ENCODE measurements at regions not wholly inside any gene's neighbourhood (a gene's known extent, or its start where the extent isn't known, plus 50 kb on each side); places are given as distances from the start of the nearest gene placed in this dataset.

DNA sequence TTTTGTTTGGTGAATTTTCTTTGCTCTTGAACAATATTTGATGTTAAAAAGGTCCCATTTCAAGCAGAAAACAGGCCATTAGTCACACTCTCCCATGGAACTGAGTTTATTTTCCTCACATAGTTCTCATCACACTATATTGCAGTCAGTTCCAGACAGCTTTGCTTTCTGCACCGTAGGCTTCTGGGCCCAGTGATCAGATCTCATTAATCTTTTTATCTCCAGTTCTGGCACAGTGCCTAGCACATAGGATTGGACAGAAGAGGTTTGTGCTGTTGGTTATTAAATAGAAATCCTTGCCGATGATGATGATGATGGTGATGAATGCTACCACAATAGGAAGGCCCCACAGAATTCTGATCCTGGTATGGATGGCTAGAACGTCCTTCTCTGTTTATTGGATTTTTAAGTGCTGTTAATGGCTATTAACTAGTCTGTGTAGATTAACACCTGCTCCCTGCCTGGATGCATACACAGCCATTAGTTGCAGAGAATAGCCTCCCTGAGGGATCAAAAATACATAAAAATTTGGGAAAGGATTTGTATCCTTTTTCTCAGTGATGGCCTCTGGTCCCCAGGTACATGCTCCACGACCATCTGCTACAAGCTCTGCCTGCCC, 52.0 kb upstream of the NTRK2 start:
- TF ChIP-seq POLR2AphosphoS5 (IDR thresholded peaks at IDR 0.05; ENCODE audit: low read depth): no peak
- TF ChIP-seq, protein P1, sequence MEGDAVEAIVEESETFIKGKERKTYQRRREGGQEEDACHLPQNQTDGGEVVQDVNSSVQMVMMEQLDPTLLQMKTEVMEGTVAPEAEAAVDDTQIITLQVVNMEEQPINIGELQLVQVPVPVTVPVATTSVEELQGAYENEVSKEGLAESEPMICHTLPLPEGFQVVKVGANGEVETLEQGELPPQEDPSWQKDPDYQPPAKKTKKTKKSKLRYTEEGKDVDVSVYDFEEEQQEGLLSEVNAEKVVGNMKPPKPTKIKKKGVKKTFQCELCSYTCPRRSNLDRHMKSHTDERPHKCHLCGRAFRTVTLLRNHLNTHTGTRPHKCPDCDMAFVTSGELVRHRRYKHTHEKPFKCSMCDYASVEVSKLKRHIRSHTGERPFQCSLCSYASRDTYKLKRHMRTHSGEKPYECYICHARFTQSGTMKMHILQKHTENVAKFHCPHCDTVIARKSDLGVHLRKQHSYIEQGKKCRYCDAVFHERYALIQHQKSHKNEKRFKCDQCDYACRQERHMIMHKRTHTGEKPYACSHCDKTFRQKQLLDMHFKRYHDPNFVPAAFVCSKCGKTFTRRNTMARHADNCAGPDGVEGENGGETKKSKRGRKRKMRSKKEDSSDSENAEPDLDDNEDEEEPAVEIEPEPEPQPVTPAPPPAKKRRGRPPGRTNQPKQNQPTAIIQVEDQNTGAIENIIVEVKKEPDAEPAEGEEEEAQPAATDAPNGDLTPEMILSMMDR (IDR thresholded peaks at IDR 0.05; ENCODE audit: insufficient read depth, low read length): no peak

Measured in HL-60 (cell line).